Mesothelial cell of epicardium (in vitro differentiated cells): ENCODE measurements at regions not wholly inside any gene's neighbourhood (a gene's known extent, or its start where the extent isn't known, plus 50 kb on each side); places are given as distances from the start of the nearest gene placed in this dataset.

Experiments used
- DNase-seq, 2 experiments: peaks; one replicate each; pipeline ENCODE4 v3.0.0; 2021; ENCODE audit warnings: low spot score in 2 of 2; ENCODE audit not compliant: unreplicated experiment in 2 of 2
- H3K27ac Mint-ChIP-seq: 2 replicates; pipeline ENCODE4 v1.8.0; 2021; ENCODE audit warnings: mixed read lengths
- H3K27me3 Mint-ChIP-seq: 2 replicates; pipeline ENCODE4 v1.8.0; 2021; ENCODE audit warnings: low read depth, mixed read lengths
- H3K36me3 Mint-ChIP-seq: 2 replicates; pipeline ENCODE4 v1.8.0; 2021; ENCODE audit warnings: mixed read lengths
- H3K4me1 Mint-ChIP-seq: 2 replicates; pipeline ENCODE4 v1.8.0; 2021; ENCODE audit warnings: mixed read lengths
- H3K4me3 Mint-ChIP-seq: 2 replicates; pipeline ENCODE4 v1.8.0; 2021; ENCODE audit warnings: mild to moderate bottlenecking, moderate library complexity, mixed read lengths
- H3K9me3 Mint-ChIP-seq: 2 replicates; pipeline ENCODE4 v1.8.0; 2021; ENCODE audit warnings: mixed read lengths
- TF ChIP-seq, protein P1 (sequence below): fragments of 200-600 bp; sonication (generic); IDR thresholded peaks from one replicate; pipeline ENCODE4 v1.5.0; 2021; ENCODE audit warnings: antibody characterized with exemption; ENCODE audit not compliant: unreplicated experiment

DNA sequence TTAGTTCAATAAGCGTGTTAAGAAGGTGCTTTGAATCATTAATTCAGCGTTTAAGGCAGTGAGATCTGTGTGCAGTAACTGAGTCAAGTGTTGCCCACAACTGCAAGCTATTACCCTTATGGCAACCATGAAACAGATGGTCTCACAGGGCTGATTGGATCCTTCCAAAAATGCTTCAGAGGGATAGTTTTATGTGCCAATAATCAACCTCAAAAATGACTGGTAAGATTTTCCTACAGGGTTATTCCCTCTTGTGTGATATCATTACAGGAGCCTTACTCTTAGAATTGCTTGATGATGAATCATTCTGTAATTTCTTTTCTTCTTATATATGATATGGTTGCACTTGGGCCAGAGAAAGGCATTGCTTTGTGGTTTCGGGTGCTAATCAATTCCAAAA is 1299.2 kb upstream of the ATXN8OS start:
- Mint-ChIP-seq H3K27ac (no peak overlapping the region), H3K4me3 (no peak overlapping the region), H3K27me3 (no peaks in the 10 kb centered on the region), H3K9me3 (no peaks in the 10 kb centered on the region), H3K4me1 (peaks cover 6% of the 10 kb centered on the region), H3K36me3 (no peaks in the 10 kb centered on the region)
- TF ChIP-seq, protein P1, sequence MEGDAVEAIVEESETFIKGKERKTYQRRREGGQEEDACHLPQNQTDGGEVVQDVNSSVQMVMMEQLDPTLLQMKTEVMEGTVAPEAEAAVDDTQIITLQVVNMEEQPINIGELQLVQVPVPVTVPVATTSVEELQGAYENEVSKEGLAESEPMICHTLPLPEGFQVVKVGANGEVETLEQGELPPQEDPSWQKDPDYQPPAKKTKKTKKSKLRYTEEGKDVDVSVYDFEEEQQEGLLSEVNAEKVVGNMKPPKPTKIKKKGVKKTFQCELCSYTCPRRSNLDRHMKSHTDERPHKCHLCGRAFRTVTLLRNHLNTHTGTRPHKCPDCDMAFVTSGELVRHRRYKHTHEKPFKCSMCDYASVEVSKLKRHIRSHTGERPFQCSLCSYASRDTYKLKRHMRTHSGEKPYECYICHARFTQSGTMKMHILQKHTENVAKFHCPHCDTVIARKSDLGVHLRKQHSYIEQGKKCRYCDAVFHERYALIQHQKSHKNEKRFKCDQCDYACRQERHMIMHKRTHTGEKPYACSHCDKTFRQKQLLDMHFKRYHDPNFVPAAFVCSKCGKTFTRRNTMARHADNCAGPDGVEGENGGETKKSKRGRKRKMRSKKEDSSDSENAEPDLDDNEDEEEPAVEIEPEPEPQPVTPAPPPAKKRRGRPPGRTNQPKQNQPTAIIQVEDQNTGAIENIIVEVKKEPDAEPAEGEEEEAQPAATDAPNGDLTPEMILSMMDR, result no peak
- DNase-seq, result no peak

DNA sequence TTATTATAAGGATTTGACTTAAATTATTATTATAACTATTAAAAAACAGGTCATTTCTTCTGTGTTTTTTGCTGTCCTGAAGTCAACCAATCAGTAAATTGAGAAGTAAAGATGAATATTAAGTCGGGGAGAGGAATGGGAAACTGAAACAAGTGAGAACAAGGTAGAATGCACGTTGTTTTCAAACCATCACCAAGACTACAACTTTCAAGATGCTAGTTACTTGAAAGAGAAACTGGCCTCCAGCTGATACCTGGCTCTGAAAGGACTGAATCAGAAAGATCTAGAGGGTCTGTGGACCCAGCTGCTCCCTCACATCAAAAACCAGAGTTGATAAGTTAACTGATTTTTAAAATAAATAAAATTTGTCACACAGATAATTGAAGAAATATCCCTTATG is 1301.5 kb upstream of the ATXN8OS start:
- TF ChIP-seq, protein P1, result no peak
- H3K4me3 Mint-ChIP-seq, result no peak overlapping the region
- no peaks in the 10 kb centered on the region for H3K27me3 Mint-ChIP-seq
- no peak for DNase-seq
- no peaks in the 10 kb centered on the region for H3K36me3 Mint-ChIP-seq
- H3K27ac Mint-ChIP-seq, result no peak overlapping the region
- no peaks in the 10 kb centered on the region for H3K9me3 Mint-ChIP-seq
- H3K4me1 Mint-ChIP-seq, result peaks cover 2% of the 10 kb centered on the region

DNA sequence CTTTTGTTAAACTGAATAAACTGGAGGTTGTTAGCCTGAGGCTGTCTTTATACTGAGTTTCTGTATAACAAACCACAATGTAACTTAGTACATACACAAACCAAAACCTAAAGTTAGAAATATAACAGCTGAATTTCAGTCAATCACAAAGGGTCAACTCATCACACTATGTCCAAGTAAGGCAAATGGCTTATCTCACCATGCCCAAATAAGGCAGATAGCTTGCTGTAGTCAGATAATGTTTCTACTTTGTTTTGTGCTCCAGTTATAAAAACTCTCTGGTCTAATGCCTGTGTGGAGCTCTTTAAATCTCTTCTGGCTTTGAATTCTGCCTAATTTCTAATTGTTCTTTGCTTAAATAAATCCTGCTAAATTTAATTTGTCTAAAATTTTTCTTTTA is 1323.4 kb upstream of the ATXN8OS start:
- H3K36me3 Mint-ChIP-seq, result peaks cover 1% of the 10 kb centered on the region
- DNase-seq, result no peak
- no peaks in the 10 kb centered on the region for H3K4me1 Mint-ChIP-seq
- TF ChIP-seq, protein P1, result no peak
- H3K9me3 Mint-ChIP-seq, result peaks cover 36% of the 10 kb centered on the region
- no peak overlapping the region for H3K27ac Mint-ChIP-seq
- no peaks in the 10 kb centered on the region for H3K27me3 Mint-ChIP-seq
- no peak overlapping the region for H3K4me3 Mint-ChIP-seq

DNA sequence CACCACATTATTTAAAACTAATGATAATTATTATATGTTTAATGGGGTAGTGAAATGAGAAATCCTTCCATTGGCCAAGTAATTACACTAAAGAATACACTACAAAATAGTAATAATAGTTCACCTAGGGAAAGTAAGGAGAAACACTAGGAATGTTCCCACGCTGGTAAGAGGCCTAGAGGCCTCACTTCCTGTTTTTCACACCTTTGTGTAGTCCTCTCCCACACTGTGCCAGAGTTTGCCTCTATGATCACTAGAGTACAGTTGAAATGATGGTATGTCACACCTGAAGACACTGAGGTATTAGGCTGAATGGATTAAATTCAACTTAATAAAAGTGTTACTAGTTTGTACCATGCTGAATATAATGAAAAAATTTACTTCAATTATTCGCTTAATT is 1348.0 kb upstream of the ATXN8OS start:
- Mint-ChIP-seq H3K4me1 (no peaks in the 10 kb centered on the region), H3K36me3 (no peaks in the 10 kb centered on the region), H3K27me3 (no peaks in the 10 kb centered on the region), H3K4me3 (no peak overlapping the region), H3K9me3 (peaks cover 2% of the 10 kb centered on the region), H3K27ac (no peak overlapping the region)
- no peak for DNase-seq
- TF ChIP-seq, protein P1, result no peak

DNA sequence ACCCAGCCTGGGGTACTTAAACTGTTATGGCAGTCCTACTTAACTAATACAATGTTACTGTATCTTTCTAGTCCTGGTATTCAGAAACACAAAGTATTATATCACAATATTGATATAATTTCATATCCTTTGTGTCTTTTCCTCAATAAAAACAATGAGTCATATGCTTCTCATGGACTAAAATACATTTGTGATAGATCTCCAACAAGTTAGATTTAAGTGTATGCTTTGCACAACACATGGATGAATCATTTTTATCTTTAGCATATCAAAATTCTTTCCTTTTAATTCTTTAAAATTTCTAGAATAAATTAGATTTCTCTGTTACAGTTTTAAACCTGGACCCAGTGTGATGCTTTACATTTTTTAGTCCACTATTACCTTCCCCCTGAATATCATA is 1357.8 kb upstream of the ATXN8OS start:
- Mint-ChIP-seq H3K27ac (no peak overlapping the region), H3K36me3 (no peaks in the 10 kb centered on the region), H3K27me3 (no peaks in the 10 kb centered on the region), H3K9me3 (peaks cover 14% of the 10 kb centered on the region), H3K4me1 (peaks cover 7% of the 10 kb centered on the region), H3K4me3 (no peak overlapping the region)
- TF ChIP-seq, protein P1, result no peak
- no peak for DNase-seq

DNA sequence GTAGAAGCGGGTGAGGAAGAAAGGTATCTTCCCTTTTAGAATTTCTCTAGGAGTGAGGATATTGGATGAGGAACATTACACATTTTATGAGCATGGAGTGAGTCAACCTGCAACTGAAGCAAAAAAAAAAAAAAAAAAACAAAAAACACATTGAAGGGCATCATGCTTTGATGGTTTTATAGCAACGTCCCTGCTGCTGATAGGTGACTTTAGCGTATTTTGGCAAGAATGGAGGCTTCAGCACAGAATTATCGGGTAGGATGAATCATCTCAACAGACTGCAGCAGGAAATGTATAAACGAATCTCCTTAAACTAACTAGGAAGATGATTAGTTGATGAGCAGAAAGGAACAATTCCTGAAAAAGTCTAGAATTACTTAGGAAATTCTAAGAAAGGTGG is 1359.6 kb upstream of the ATXN8OS start:
- TF ChIP-seq, protein P1, result no peak
- Mint-ChIP-seq H3K4me3 (no peak overlapping the region), H3K36me3 (no peaks in the 10 kb centered on the region), H3K27me3 (no peaks in the 10 kb centered on the region), H3K4me1 (peaks cover 7% of the 10 kb centered on the region), H3K9me3 (peaks cover 7% of the 10 kb centered on the region), H3K27ac (no peak overlapping the region)
- no peak for DNase-seq
